GM23338 (cell line): ENCODE measurements at regions not wholly inside any gene's neighbourhood (a gene's known extent, or its start where the extent isn't known, plus 50 kb on each side); places are given as distances from the start of the nearest gene placed in this dataset.

Experiments
- ATAC-seq: fragments of 200-7000 bp; cut with Tn5 transposase; 3 replicates; pipeline ENCODE4 v1.9.1; 2020
- DNase-seq: peaks from one replicate; pipeline ENCODE4 v3.0.0-alpha.2; 2015; ENCODE audit warnings: low spot score
- H2AFZ ChIP-seq: fragments of 200-600 bp; sonication (generic); 2 replicates; pipeline ENCODE4 v1.8.0; 2016; ENCODE audit warnings: antibody characterized with exemption, mild to moderate bottlenecking, moderate library complexity
- H3F3A ChIP-seq: fragments of 200-600 bp; sonication (generic); replicated peaks from 2 replicates; pipeline ENCODE4 v1.8.0; 2017; ENCODE audit warnings: antibody characterized with exemption, mixed run types, low read depth
- H3K27ac ChIP-seq: fragments of 200-600 bp; sonication (generic); 2 replicates; pipeline ENCODE4 v1.6.1; 2016; ENCODE audit warnings: low read depth
- H3K27me3 ChIP-seq: fragments of 200-600 bp; sonication (generic); 2 replicates; pipeline ENCODE4 v1.8.0; 2016; ENCODE audit warnings: mild to moderate bottlenecking, mixed run types, moderate library complexity; ENCODE audit not compliant: insufficient read depth
- H3K36me3 ChIP-seq: fragments of 200-600 bp; sonication (generic); 2 replicates; pipeline ENCODE4 v1.8.0; 2016; ENCODE audit warnings: mild to moderate bottlenecking; ENCODE audit not compliant: insufficient read depth
- H3K4me1 ChIP-seq: fragments of 200-600 bp; sonication (generic); 2 replicates; pipeline ENCODE4 v1.8.0; 2016; ENCODE audit warnings: mild to moderate bottlenecking, moderate library complexity; ENCODE audit not compliant: insufficient read depth
- H3K4me2 ChIP-seq: fragments of 200-600 bp; sonication (generic); 2 replicates; pipeline ENCODE4 v1.7.1; 2017; ENCODE audit warnings: mixed run types
- H3K4me3 ChIP-seq: fragments of 200-600 bp; sonication (generic); 2 replicates; pipeline ENCODE4 v1.6.1; 2016; ENCODE audit warnings: mixed run types
- H3K79me2 ChIP-seq: fragments of 200-600 bp; sonication (generic); replicated peaks from 2 replicates; pipeline ENCODE4 v1.8.0; 2017; ENCODE audit warnings: mild to moderate bottlenecking; ENCODE audit not compliant: insufficient read depth
- H3K9me2 ChIP-seq: fragments of 200-600 bp; sonication (generic); 2 replicates; pipeline ENCODE4 v1.8.0; 2017; ENCODE audit not compliant: insufficient read depth
- H4K20me1 ChIP-seq: fragments of 200-600 bp; sonication (generic); replicated peaks from 2 replicates; pipeline ENCODE4 v1.8.0; 2017; ENCODE audit warnings: mild to moderate bottlenecking; ENCODE audit not compliant: insufficient read depth
- H3K27ac Mint-ChIP-seq: 2 replicates; pipeline ENCODE4 v1.8.0; 2020; ENCODE audit warnings: inconsistent platforms, mild to moderate bottlenecking, moderate library complexity, mixed read lengths
- H3K27me3 Mint-ChIP-seq: 3 replicates; pipeline ENCODE4 v1.8.0; 2022; ENCODE audit warnings: low read depth, mild to moderate bottlenecking, moderate library complexity, mixed read lengths, inconsistent platforms; ENCODE audit not compliant: insufficient read depth, poor library complexity
- H3K36me3 Mint-ChIP-seq: 3 replicates; pipeline ENCODE4 v1.8.0; 2021; ENCODE audit warnings: low read depth, mild to moderate bottlenecking, inconsistent platforms, moderate library complexity, mixed read lengths
- H3K4me1 Mint-ChIP-seq: 3 replicates; pipeline ENCODE4 v1.8.0; 2020; ENCODE audit warnings: mild to moderate bottlenecking, inconsistent platforms, mixed read lengths
- H3K4me3 Mint-ChIP-seq: 3 replicates; pipeline ENCODE4 v1.8.0; 2021; ENCODE audit warnings: moderate library complexity, mild to moderate bottlenecking, inconsistent platforms, mixed read lengths
- H3K9me3 Mint-ChIP-seq: 3 replicates; pipeline ENCODE4 v1.8.0; 2020; ENCODE audit warnings: moderate library complexity, mild to moderate bottlenecking, inconsistent platforms, mixed read lengths
- EZH2phosphoT487 ChIP-seq: fragments of 200-600 bp; sonication (generic); IDR thresholded peaks from one replicate; pipeline ENCODE4 v1.8.1; 2018; ENCODE audit warnings: antibody characterized with exemption; ENCODE audit not compliant: unreplicated experiment
- JUNB ChIP-seq: IDR thresholded peaks from one replicate; pipeline ENCODE4 v1.6.1; 2016; ENCODE audit warnings: antibody characterized with exemption; ENCODE audit not compliant: unreplicated experiment
- NANOG ChIP-seq: IDR thresholded peaks from 2 replicates; pipeline ENCODE4 v1.6.1; 2016; ENCODE audit warnings: antibody characterized with exemption, borderline replicate concordance
- POLR2AphosphoS5 ChIP-seq: IDR thresholded peaks from 2 replicates; pipeline ENCODE4 v1.6.1; 2016; ENCODE audit warnings: antibody characterized with exemption, low read depth
- REST ChIP-seq: IDR thresholded peaks from one replicate; pipeline ENCODE4 v1.6.1; 2018; ENCODE audit warnings: antibody characterized with exemption; ENCODE audit not compliant: unreplicated experiment
- STAT1 ChIP-seq: IDR thresholded peaks from one replicate; pipeline ENCODE4 v1.6.1; 2016; ENCODE audit warnings: antibody characterized with exemption; ENCODE audit not compliant: unreplicated experiment
- ZNF114 ChIP-seq: fragments of 250-450 bp; sonication (Bioruptor Pico); IDR thresholded peaks from 2 replicates; pipeline ENCODE4 v1.5.0; 2020; ENCODE audit warnings: mild to moderate bottlenecking, moderate library complexity
- ZNF331 ChIP-seq: fragments of 250-450 bp; sonication (Bioruptor Pico); IDR thresholded peaks from 2 replicates; pipeline ENCODE4 v1.5.0; 2020; ENCODE audit warnings: low read depth, mild to moderate bottlenecking, moderate library complexity
- TF ChIP-seq, protein P1 (sequence below), 2 experiments: fragments of 200-600 bp in 1 of 2; sonication (generic) in 1 of 2; conservative IDR thresholded peaks; 2 replicates each; pipeline versions ENCODE4 v1.5.1 to v1.6.1; 2016 to 2017; ENCODE audit warnings: antibody characterized with exemption in 2 of 2, low read depth in 2 of 2, mild to moderate bottlenecking in 2 of 2, moderate library complexity in 1 of 2
- TF ChIP-seq, protein P2 (sequence below): IDR thresholded peaks from 2 replicates; pipeline ENCODE4 v1.6.1; 2016; ENCODE audit warnings: antibody characterized with exemption
- TF ChIP-seq, protein P3 (sequence below): fragments of 250-450 bp; sonication (Bioruptor Pico); IDR thresholded peaks from 2 replicates; pipeline ENCODE4 v1.5.0; 2020; ENCODE audit warnings: mild to moderate bottlenecking, moderate library complexity

DNA sequence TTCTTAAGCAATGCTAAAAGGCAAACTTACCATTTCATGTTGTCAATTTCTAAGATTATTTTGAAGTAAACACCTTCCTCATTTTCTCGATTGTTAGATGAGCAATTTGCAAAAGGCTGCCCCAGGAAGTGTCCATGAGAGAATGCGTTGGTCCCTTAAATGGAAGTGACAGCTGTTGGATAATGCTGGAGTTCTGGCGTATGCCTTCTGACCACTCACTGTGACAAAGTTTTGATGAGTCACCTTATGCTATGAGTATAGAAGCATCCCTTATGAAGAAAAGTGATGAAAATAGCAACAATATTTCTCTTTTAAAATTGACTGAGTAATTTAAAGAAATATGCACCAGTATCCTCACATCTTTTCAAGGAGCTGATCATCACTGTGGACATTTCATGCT lies 1497.5 kb downstream of the DPP10 start:
- Histone ChIP-seq H2AFZ (no peak overlapping the region), H3K9me2 (0 out of 2 replicates have a peak, but pooled peaks cover 3% of the 10 kb centered on the region), H3K79me2 (no peaks in the 10 kb centered on the region), H3K36me3 (no peaks in the 10 kb centered on the region), H4K20me1 (no peaks in the 10 kb centered on the region), H3K4me2 (no peak overlapping the region), H3K27ac (no peak overlapping the region), H3K4me1 (no peaks in the 10 kb centered on the region), H3F3A (no peaks in the 10 kb centered on the region), H3K27me3 (no peaks in the 10 kb centered on the region), H3K4me3 (no peak overlapping the region)
- no peak for DNase-seq
- no peak for ATAC-seq
- TF ChIP-seq ZNF331 (CRISPR knock-in tag) (no peak), ZNF114 (no peak)
- Mint-ChIP-seq H3K27me3 (no peaks in the 10 kb centered on the region), H3K36me3 (no peaks in the 10 kb centered on the region), H3K4me1 (no peaks in the 10 kb centered on the region), H3K9me3 (no peaks in the 10 kb centered on the region), H3K27ac (no peak overlapping the region), H3K4me3 (no peak overlapping the region)

DNA sequence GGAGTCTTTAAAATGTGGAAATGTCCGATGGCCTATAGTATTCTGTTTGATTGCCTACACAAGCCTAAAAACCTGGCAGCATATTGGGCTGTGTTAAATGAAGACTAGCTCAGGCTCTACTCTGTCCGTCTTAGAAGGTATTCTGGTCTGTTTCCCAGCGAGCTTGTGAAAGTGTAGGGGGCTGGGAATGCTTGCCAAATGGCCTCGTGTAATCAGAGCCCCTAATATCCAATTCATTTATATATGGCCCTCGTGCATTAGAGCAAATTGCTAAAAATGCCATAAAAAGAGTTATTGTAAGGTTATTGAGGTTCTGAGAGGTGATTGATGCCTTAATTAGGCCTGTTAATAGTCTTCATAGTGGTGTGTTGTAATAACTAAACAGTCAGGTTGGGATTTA lies 1500.4 kb downstream of the DPP10 start:
- Histone ChIP-seq H3K36me3 (no peaks in the 10 kb centered on the region), H3K27ac (no peak overlapping the region), H4K20me1 (no peaks in the 10 kb centered on the region), H3K27me3 (no peaks in the 10 kb centered on the region), H3K79me2 (no peaks in the 10 kb centered on the region), H3F3A (no peaks in the 10 kb centered on the region), H2AFZ (no peak overlapping the region), H3K9me2 (no peaks in the 10 kb centered on the region), H3K4me2 (no peak overlapping the region), H3K4me1 (no peaks in the 10 kb centered on the region), H3K4me3 (no peak overlapping the region)
- Mint-ChIP-seq H3K27ac (no peak overlapping the region), H3K4me3 (no peak overlapping the region), H3K36me3 (no peaks in the 10 kb centered on the region), H3K9me3 (no peaks in the 10 kb centered on the region), H3K4me1 (no peaks in the 10 kb centered on the region), H3K27me3 (no peaks in the 10 kb centered on the region)
- ATAC-seq: no peak
- DNase-seq: no peak
- TF ChIP-seq, protein P1, sequence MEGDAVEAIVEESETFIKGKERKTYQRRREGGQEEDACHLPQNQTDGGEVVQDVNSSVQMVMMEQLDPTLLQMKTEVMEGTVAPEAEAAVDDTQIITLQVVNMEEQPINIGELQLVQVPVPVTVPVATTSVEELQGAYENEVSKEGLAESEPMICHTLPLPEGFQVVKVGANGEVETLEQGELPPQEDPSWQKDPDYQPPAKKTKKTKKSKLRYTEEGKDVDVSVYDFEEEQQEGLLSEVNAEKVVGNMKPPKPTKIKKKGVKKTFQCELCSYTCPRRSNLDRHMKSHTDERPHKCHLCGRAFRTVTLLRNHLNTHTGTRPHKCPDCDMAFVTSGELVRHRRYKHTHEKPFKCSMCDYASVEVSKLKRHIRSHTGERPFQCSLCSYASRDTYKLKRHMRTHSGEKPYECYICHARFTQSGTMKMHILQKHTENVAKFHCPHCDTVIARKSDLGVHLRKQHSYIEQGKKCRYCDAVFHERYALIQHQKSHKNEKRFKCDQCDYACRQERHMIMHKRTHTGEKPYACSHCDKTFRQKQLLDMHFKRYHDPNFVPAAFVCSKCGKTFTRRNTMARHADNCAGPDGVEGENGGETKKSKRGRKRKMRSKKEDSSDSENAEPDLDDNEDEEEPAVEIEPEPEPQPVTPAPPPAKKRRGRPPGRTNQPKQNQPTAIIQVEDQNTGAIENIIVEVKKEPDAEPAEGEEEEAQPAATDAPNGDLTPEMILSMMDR (conservative IDR thresholded peaks at IDR 0.05; ENCODE audit: low read depth in 2 of 2): no peak
- TF ChIP-seq POLR2AphosphoS5 (no peak), STAT1 (no peak), EZH2phosphoT487 (no peak), ZNF331 (CRISPR knock-in tag) (no peak), NANOG (no peak), REST (no peak), JUNB (no peak)
- TF ChIP-seq, protein P2, sequence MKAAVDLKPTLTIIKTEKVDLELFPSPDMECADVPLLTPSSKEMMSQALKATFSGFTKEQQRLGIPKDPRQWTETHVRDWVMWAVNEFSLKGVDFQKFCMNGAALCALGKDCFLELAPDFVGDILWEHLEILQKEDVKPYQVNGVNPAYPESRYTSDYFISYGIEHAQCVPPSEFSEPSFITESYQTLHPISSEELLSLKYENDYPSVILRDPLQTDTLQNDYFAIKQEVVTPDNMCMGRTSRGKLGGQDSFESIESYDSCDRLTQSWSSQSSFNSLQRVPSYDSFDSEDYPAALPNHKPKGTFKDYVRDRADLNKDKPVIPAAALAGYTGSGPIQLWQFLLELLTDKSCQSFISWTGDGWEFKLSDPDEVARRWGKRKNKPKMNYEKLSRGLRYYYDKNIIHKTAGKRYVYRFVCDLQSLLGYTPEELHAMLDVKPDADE: no peak
- TF ChIP-seq, protein P3, sequence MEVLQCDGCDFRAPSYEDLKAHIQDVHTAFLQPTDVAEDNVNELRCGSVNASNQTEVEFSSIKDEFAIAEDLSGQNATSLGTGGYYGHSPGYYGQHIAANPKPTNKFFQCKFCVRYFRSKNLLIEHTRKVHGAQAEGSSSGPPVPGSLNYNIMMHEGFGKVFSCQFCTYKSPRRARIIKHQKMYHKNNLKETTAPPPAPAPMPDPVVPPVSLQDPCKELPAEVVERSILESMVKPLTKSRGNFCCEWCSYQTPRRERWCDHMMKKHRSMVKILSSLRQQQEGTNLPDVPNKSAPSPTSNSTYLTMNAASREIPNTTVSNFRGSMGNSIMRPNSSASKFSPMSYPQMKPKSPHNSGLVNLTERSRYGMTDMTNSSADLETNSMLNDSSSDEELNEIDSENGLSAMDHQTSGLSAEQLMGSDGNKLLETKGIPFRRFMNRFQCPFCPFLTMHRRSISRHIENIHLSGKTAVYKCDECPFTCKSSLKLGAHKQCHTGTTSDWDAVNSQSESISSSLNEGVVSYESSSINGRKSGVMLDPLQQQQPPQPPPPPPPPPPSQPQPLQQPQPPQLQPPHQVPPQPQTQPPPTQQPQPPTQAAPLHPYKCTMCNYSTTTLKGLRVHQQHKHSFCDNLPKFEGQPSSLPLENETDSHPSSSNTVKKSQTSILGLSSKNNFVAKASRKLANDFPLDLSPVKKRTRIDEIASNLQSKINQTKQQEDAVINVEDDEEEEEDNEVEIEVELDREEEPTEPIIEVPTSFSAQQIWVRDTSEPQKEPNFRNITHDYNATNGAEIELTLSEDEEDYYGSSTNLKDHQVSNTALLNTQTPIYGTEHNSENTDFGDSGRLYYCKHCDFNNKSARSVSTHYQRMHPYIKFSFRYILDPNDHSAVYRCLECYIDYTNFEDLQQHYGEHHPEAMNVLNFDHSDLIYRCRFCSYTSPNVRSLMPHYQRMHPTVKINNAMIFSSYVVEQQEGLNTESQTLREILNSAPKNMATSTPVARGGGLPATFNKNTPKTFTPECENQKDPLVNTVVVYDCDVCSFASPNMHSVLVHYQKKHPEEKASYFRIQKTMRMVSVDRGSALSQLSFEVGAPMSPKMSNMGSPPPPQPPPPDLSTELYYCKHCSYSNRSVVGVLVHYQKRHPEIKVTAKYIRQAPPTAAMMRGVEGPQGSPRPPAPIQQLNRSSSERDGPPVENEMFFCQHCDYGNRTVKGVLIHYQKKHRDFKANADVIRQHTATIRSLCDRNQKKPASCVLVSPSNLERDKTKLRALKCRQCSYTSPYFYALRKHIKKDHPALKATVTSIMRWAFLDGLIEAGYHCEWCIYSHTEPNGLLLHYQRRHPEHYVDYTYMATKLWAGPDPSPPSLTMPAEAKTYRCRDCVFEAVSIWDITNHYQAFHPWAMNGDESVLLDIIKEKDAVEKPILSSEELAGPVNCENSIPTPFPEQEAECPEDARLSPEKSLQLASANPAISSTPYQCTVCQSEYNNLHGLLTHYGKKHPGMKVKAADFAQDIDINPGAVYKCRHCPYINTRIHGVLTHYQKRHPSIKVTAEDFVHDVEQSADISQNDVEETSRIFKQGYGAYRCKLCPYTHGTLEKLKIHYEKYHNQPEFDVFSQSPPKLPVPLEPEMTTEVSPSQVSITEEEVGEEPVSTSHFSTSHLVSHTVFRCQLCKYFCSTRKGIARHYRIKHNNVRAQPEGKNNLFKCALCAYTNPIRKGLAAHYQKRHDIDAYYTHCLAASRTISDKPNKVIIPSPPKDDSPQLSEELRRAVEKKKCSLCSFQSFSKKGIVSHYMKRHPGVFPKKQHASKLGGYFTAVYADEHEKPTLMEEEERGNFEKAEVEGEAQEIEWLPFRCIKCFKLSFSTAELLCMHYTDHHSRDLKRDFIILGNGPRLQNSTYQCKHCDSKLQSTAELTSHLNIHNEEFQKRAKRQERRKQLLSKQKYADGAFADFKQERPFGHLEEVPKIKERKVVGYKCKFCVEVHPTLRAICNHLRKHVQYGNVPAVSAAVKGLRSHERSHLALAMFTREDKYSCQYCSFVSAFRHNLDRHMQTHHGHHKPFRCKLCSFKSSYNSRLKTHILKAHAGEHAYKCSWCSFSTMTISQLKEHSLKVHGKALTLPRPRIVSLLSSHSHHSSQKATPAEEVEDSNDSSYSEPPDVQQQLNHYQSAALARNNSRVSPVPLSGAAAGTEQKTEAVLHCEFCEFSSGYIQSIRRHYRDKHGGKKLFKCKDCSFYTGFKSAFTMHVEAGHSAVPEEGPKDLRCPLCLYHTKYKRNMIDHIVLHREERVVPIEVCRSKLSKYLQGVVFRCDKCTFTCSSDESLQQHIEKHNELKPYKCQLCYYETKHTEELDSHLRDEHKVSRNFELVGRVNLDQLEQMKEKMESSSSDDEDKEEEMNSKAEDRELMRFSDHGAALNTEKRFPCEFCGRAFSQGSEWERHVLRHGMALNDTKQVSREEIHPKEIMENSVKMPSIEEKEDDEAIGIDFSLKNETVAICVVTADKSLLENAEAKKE (CRISPR knock-in tag): no peak
